SIG-M5 treated with dmso at 0.1 percent for 504 hours (cell line): ENCODE measurements at regions not wholly inside any gene's neighbourhood (a gene's known extent, or its start where the extent isn't known, plus 50 kb on each side); places are given as distances from the start of the nearest gene placed in this dataset.
"Not testable (repeated sequence)": the region's sequence is repeated elsewhere in the genome, so short reads cannot be mapped to it uniquely, and the experiment has no call there.

Source experiments
- DNase-seq: peaks from one replicate; lab custom pipeline; 2025; ENCODE audit not compliant: unreplicated experiment; lab: John Stamatoyannopoulos, UW

GRCh38 chr6:119442776-119443184, 93.2 kb upstream of the MAN1A1 start:
- no peak for DNase-seq

DNA sequence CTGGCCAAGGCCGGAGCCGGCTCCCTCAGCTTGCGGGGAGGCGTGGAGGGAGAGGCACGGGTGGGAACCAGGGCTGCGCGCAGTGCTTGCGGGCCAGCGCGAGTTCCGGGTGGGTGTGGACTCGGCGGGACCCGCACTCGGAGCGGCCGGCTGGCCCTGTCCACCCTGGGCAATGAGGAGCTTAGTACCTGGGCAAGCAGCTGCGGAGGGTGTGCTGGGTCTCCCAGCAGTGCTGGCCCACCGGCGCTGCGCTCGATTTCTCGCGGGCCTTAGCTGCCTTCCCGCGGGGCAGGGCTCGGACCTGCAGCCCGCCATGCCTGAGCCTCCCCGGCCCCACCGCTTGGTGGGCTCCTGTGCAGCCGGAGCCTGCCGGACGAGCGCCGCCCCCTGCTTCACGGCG, 91.4 kb upstream of the MAN1A1 start:
- DNase-seq, result no peak

- DNase-seq, result no peak
Measured at GRCh38 chr6:119436583-119436982, 87.0 kb upstream of the MAN1A1 start.

- no peak for DNase-seq
Measured at GRCh38 chr6:119431799-119432198, 82.2 kb upstream of the MAN1A1 start.

GRCh38 chr6:119430805-119431204, 81.2 kb upstream of the MAN1A1 start:
- no peak for DNase-seq

DNA sequence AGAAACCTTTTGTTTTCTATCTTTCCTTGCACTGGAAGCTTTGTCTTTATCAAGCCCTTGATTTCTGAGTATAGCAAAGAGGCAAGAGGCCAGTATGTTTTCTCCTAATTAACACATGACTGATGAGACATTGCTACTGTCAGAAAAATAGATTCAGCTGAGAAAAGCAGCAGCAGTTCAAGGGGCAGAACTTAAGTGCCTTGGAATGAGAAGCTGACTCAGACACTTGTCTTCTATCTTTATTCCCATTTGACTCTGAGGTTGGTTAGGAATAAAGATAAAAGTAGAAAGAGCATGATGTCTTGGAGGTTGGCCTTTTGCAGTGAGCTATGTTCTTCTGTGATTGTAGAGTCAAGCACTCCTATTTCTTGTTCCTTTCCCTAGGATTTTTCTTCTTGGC, 79.1 kb upstream of the MAN1A1 start:
- no peak for DNase-seq

GRCh38 chr6:119426619-119427018, 77.1 kb upstream of the MAN1A1 start:
- no peak for DNase-seq

- no peak for DNase-seq
Measured at GRCh38 chr6:119423996-119424395, 74.4 kb upstream of the MAN1A1 start.

DNA sequence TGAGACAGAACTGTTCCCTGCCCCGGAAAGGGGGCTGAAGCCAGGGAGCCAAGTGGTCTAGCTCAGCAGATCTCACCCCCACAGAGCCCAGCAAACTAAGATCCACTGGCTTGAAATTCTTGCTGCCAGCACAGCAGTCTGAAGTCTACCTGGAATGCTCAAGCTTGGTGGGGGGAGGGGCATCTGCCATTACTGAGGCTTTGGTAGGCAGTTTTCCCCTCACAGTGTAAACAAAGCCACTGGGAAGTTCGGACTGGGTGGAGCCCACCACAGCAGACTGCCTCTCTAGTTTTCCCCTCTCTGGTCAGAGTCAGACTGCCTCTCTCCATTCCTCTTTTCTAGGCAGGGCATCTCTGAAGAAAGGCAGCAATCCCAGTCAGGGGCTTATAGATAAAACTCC, 68.5 kb upstream of the MAN1A1 start:
- DNase-seq, result not testable (repeated sequence)

DNA sequence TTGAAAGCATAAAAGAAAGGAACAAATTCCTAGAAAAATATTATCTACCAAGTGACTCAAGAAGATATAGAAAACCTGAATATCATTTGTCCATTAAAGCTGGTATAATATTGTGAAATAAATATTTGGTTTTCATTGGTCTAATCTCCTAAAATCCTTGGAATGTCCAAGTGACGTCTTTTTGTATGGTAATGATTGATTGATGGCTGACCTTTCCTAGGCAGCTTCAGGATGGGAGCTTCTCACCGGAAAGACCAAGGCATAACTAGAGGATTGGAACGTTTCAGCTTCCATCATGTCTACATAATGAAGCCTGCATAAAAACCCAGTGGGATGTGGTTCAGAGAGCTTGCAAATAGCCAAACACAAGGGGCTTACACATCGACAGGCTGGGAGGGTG, 57.6 kb upstream of the MAN1A1 start:
- DNase-seq, result no peak

DNA sequence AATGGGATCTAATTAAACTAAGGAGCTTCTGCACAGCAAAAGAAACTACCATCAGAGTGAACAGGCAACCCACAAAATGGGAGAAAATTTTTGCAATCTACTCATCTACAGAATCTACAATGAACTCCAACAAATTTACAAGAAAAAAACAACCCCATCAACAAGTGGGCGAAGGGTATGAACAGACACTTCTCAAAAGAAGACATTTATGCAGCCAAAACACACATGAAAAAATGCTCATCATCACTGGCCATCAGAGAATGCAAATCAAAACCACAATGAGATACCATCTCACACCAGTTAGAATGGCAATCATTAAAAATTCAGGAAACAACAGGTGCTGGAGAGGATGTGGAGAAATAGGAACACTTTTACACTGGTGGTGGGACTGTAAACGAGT, 55.6 kb upstream of the MAN1A1 start:
- not testable (repeated sequence) for DNase-seq
